ENCODE measurements at regions not wholly inside any gene's neighbourhood (a gene's known extent, or its start where the extent isn't known, plus 50 kb on each side); places are given as distances from the start of the nearest gene placed in this dataset.

GRCh38 chr9:119698535-119698934, 329.3 kb upstream of the BRINP1 start:
- Histone ChIP-seq H3K9me3 (ENCODE audit: control insufficient read depth, low read depth, low read length) (no peaks in the 10 kb centered on the region), H3K18ac (ENCODE audit: insufficient read length, low read depth, low read length) (no peak overlapping the region), H3K14ac (ENCODE audit: insufficient read depth, low read length) (no peak overlapping the region), H3K4me1 (ENCODE audit: insufficient read depth, low read length) (no peaks in the 10 kb centered on the region), H2BK15ac (ENCODE audit: low read depth, low read length) (no peak overlapping the region), H3K23ac (ENCODE audit: insufficient read length, low read depth, low read length) (no peak overlapping the region), H2AK5ac (ENCODE audit: insufficient read length, low read length) (no peak overlapping the region), H3K27me3 (ENCODE audit: insufficient read depth, low read length) (no peaks in the 10 kb centered on the region), H3T11ph (ENCODE audit: low read length) (no peak overlapping the region), H3K79me2 (ENCODE audit: insufficient read depth, low read length) (no peaks in the 10 kb centered on the region), H3K56ac (ENCODE audit: insufficient read length, low read depth, low read length) (no peak overlapping the region), H4K8ac (replicated peaks; ENCODE audit: insufficient read length, low read depth, low read length) (no peak overlapping the region), H2BK20ac (ENCODE audit: low read depth, low read length, poor library complexity, severe bottlenecking) (no peak overlapping the region), H2AFZ (ENCODE audit: low read length) (no peak overlapping the region), H4K20me1 (ENCODE audit: control insufficient read depth, insufficient read depth, insufficient read length) (no peaks in the 10 kb centered on the region), H2BK12ac (ENCODE audit: insufficient read length, low read depth, low read length) (no peak overlapping the region), H3K27ac (ENCODE audit: insufficient read length, low read depth, low read length) (no peak overlapping the region), H3K9ac (ENCODE audit: extremely low read depth, insufficient read length, low read length) (no peak overlapping the region), H3K79me1 (ENCODE audit: insufficient read depth, low read depth, low read length, poor library complexity, severe bottlenecking) (no peaks in the 10 kb centered on the region), H3K4me2 (ENCODE audit: insufficient read depth, insufficient read length, low read length) (no peak overlapping the region), H2BK120ac (ENCODE audit: low read depth, low read length, poor library complexity, severe bottlenecking) (no peak overlapping the region), H2BK5ac (ENCODE audit: insufficient read length, low read length) (no peak overlapping the region), H4K91ac (ENCODE audit: insufficient read length, low read depth, low read length) (no peak overlapping the region), H3K23me2 (ENCODE audit: insufficient read length, low read depth, low read length, poor library complexity, severe bottlenecking) (no peaks in the 10 kb centered on the region), H3K4ac (ENCODE audit: low read depth, low read length) (no peak overlapping the region), H4K5ac (ENCODE audit: insufficient read length, low read depth, low read length) (no peak overlapping the region)
- WGBS (ENCODE audit: extremely low coverage, insufficient read length, low lambda C conversion rate): no CpG with 5 or more reads among the region's 2 CpGs
- no peak for TF ChIP-seq CTCF (conservative IDR thresholded peaks at IDR 0.05)
- Mint-ChIP-seq H3K9me3 (no peaks in the 10 kb centered on the region), H3K27me3 (ENCODE audit: low read depth) (no peaks in the 10 kb centered on the region; the same call in 1 of the 2 replicates), H3K4me1 (peaks cover 11 to 20% of the 10 kb centered on the region in 2 experiments; a peak in 3 of 4 replicates), H3K27ac (no peak overlapping the region), H3K4me3 (no peak overlapping the region), H3K36me3 (ENCODE audit: insufficient read depth in 1 of 3, low read depth in 3 of 3) (no peaks in the 10 kb centered on the region)
- no peak for DNase-seq

Data from H9 (cell line).